ENCODE measurements at regions not wholly inside any gene's neighbourhood (a gene's known extent, or its start where the extent isn't known, plus 50 kb on each side); places are given as distances from the start of the nearest gene placed in this dataset.
"Not testable (repeated sequence)": the region's sequence is repeated elsewhere in the genome, so short reads cannot be mapped to it uniquely, and the experiment has no call there.

GRCh38 chrX:63285375-63285774 is 65.8 kb downstream of the SPIN4 start:
- no peak overlapping the region for H3K4me3 ChIP-seq (ENCODE audit: low read length)
- TF ChIP-seq CTCF (conservative IDR thresholded peaks at IDR 0.05; ENCODE audit: low read length), result no peak
- no peak for DNase-seq (ENCODE audit: low read depth)

GRCh38 chrX:63284659-63285058 is 66.5 kb downstream of the SPIN4 start:
- no peak for DNase-seq (ENCODE audit: low read depth)
- H3K4me3 ChIP-seq (ENCODE audit: low read length), result no peak overlapping the region
- no peak for TF ChIP-seq CTCF (conservative IDR thresholded peaks at IDR 0.05; ENCODE audit: low read length)

- no peak for TF ChIP-seq CTCF (conservative IDR thresholded peaks at IDR 0.05; ENCODE audit: low read length)
- DNase-seq (ENCODE audit: low read depth), result no peak
- H3K4me3 ChIP-seq (ENCODE audit: low read length), result no peak overlapping the region
Measured at GRCh38 chrX:63283348-63283747, 67.8 kb downstream of the SPIN4 start.

- no peak overlapping the region for H3K4me3 ChIP-seq (ENCODE audit: low read length)
- no peak for DNase-seq (ENCODE audit: low read depth)
- no peak for TF ChIP-seq CTCF (conservative IDR thresholded peaks at IDR 0.05; ENCODE audit: low read length)
Measured at GRCh38 chrX:63282828-63283227, 68.3 kb downstream of the SPIN4 start.

GRCh38 chrX:63282077-63282476 is 69.1 kb downstream of the SPIN4 start:
- H3K4me3 ChIP-seq (ENCODE audit: low read length), result no peak overlapping the region
- TF ChIP-seq CTCF (conservative IDR thresholded peaks at IDR 0.05; ENCODE audit: low read length), result no peak
- no peak for DNase-seq (ENCODE audit: low read depth)

GRCh38 chrX:63281465-63281864 is 69.7 kb downstream of the SPIN4 start:
- no peak for DNase-seq (ENCODE audit: low read depth)

GRCh38 chrX:63277394-63277793 is 73.7 kb downstream of the SPIN4 start:
- DNase-seq (ENCODE audit: low read depth); H3K4me3 ChIP-seq (ENCODE audit: low read length): not testable (repeated sequence)

More at GRCh38 chrX:63281465-63281864, 69.7 kb downstream of the SPIN4 start:
- no peak for TF ChIP-seq CTCF (conservative IDR thresholded peaks at IDR 0.05; ENCODE audit: low read length)
- no peak overlapping the region for H3K4me3 ChIP-seq (ENCODE audit: low read length)

GRCh38 chrX:63275127-63275526 is 76.0 kb downstream of the SPIN4 start:
- no peak overlapping the region for H3K4me3 ChIP-seq (ENCODE audit: low read length)
- DNase-seq (ENCODE audit: low read depth), result peak; percentile 24
- peak; percentile 72 for TF ChIP-seq CTCF (conservative IDR thresholded peaks at IDR 0.05; ENCODE audit: low read length)

All from AG10803 (cell line).